Thyroid gland (tissue), 4 donors: ENCODE measurements at regions not wholly inside any gene's neighbourhood (a gene's known extent, or its start where the extent isn't known, plus 50 kb on each side); places are given as distances from the start of the nearest gene placed in this dataset.

ENCODE experiments used
- DNase-seq, 2 donors: peaks; one replicate each; pipeline ENCODE4 v3.0.0-alpha.2; 2019
- H3K27ac ChIP-seq, 3 donors: fragments of 200-600 bp; sonication (generic); 1 replicate in 2 of 3; 2 replicates in 1 of 3; pipeline ENCODE4 v1.5.1; 2016 to 2019; ENCODE audit warnings: mild to moderate bottlenecking in 1 of 3, moderate library complexity in 1 of 3
- H3K27me3 ChIP-seq: fragments of 200-600 bp; sonication (generic); one replicate; pipeline ENCODE4 v1.5.1; 2019
- H3K36me3 ChIP-seq, 2 donors: fragments of 200-600 bp; sonication (generic); one replicate each; pipeline ENCODE4 v1.5.1; 2016 to 2019
- H3K4me1 ChIP-seq, 2 donors: fragments of 200-600 bp; sonication (generic); one replicate each; pipeline ENCODE4 v1.5.1; 2017 to 2019
- H3K4me3 ChIP-seq, 3 donors: fragments of 200-600 bp; sonication (generic); replicated peaks in 1 of 3; 1 replicate in 2 of 3; 2 replicates in 1 of 3; pipeline ENCODE4 v1.5.1; 2016; ENCODE audit warnings: mild to moderate bottlenecking in 1 of 3
- H3K9me3 ChIP-seq: fragments of 200-600 bp; sonication (generic); one replicate; pipeline ENCODE4 v1.5.1; 2017
- POLR2A ChIP-seq, 2 donors: fragments of 450-650 bp; IDR thresholded peaks; one replicate each; pipeline ENCODE4 v1.6.1; 2017; ENCODE audit warnings: antibody characterized with exemption in 2 of 2, mild to moderate bottlenecking in 2 of 2, moderate library complexity in 1 of 2
- WGBS, 2 donors: methylation state at CpG; one replicate each; pipeline ENCODE4 v1.1.5; 2017; 5-methylcytosine and 5-hydroxymethylcytosine counted together
- intact Hi-C: fragments of 100-400 bp; cut with DNase I; formaldehyde crosslinking; loops from one replicate; pipeline ENCODE4 v1.15.1; 2023
- TF ChIP-seq, protein P1 (sequence below), 6 experiments: fragments of 200-600 bp in 3 of 6; fragments of 450-650 bp in 3 of 6; sonication (generic) in 3 of 6; IDR thresholded peaks; one replicate each; pipeline ENCODE4 v1.5.1; 2016 to 2019; ENCODE audit warnings: antibody characterized with exemption in 6 of 6, mild to moderate bottlenecking in 2 of 6, inconsistent platforms in 1 of 6, moderate library complexity in 1 of 6

DNA sequence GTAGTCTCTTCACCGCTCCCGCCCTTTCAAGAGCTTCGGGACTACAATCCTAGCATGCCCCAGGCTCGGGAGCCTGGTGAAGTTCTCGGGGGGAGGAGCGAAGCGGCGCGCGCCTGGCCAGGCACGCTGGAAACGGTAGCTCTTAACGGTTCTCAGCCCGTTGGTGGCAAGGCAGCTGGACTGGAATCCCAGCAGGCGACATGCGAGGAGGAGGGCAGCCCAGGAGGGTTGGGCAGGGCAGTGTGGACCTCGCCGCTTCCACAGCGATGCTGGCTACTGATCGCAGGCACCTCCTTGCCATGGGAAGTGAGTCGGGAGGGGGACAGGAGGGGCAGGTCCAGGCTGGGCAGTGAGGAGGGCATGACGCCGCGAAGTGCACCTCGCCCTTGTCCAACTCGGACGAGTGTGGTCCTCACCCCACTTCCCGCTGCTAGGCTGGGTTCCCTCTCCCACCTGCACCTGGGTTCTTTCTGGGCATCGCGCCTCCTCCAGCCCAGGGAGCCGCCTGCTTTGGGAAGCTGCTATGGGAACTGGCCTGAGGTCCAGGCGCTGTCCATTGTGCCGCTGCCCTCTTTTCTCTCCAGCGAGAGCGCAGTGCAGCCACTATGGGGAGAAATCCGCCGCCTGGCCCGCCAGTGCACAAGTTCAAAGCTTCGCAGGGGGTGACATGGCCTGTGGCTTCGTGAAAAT lies 367.8 kb upstream of the NUPR2 start:
- WGBS, 2 donors: 55 to 72% methylated on average over 29 to 32 of the region's 40 CpGs
- no peak overlapping the region for H3K4me3 ChIP-seq
- H3K4me1 ChIP-seq: no peaks in the 10 kb centered on the region
- H3K9me3 ChIP-seq: no peaks in the 10 kb centered on the region
- TF ChIP-seq, protein P1, sequence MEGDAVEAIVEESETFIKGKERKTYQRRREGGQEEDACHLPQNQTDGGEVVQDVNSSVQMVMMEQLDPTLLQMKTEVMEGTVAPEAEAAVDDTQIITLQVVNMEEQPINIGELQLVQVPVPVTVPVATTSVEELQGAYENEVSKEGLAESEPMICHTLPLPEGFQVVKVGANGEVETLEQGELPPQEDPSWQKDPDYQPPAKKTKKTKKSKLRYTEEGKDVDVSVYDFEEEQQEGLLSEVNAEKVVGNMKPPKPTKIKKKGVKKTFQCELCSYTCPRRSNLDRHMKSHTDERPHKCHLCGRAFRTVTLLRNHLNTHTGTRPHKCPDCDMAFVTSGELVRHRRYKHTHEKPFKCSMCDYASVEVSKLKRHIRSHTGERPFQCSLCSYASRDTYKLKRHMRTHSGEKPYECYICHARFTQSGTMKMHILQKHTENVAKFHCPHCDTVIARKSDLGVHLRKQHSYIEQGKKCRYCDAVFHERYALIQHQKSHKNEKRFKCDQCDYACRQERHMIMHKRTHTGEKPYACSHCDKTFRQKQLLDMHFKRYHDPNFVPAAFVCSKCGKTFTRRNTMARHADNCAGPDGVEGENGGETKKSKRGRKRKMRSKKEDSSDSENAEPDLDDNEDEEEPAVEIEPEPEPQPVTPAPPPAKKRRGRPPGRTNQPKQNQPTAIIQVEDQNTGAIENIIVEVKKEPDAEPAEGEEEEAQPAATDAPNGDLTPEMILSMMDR (IDR thresholded peaks at IDR 0.05): no peak
- TF ChIP-seq POLR2A (IDR thresholded peaks at IDR 0.05): no peak
- intact Hi-C loops: no loop called here
- H3K36me3 ChIP-seq: no peaks in the 10 kb centered on the region
- H3K27me3 ChIP-seq: no peaks in the 10 kb centered on the region
- no peak overlapping the region for H3K27ac ChIP-seq
- no peak for DNase-seq

DNA sequence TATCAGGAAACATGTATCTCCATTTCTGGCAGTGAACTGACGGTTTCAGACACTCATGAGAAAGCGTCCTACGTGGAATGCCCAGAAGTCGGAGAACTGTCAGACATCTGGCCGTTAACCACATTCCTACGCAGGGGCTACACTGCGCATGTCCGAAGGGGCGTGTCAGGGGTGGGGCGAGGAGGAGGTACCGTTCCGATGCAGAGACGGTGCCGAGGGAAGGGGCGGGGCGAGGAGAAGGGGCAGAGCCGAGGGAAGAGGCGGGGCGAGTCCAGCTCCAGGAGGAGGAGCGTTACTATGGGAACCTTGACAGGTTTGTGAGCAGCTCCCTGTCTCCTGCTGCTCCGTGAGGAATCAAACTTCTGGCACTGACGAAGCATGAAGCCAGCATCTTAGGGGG lies 366.9 kb upstream of the NUPR2 start:
- intact Hi-C loops: no loop called here
- Histone ChIP-seq H3K9me3 (no peaks in the 10 kb centered on the region), H3K4me1 (no peaks in the 10 kb centered on the region), H3K27me3 (no peaks in the 10 kb centered on the region), H3K36me3 (no peaks in the 10 kb centered on the region), H3K4me3 (no peak overlapping the region), H3K27ac (no peak overlapping the region)
- DNase-seq: no peak
- 58 to 67% methylated on average over 22 of the region's 22 CpGs for WGBS, 2 donors
- TF ChIP-seq, protein P1 (IDR thresholded peaks at IDR 0.05): no peak
- no peak for TF ChIP-seq POLR2A (IDR thresholded peaks at IDR 0.05)

DNA sequence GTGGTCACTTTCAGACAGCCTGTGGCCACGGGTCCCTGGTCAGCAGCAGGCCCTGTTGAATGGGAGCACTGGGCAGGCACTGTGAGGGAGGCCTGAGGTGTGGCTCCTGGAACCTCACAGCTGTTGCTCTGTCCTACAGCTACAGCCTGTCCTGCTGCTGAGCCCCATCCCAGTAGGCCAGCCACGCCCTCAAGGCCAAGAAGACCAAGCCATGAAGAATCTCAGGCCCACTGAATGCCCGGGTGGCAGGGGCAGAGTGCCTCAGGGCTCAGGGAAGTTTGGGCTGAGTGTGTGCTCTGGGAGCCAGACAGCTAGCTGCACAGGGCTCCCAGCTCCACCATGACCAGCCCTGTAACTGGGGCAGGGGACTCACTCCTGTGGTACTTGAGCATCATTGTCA lies 363.5 kb upstream of the NUPR2 start:
- no peak for TF ChIP-seq POLR2A (IDR thresholded peaks at IDR 0.05)
- TF ChIP-seq, protein P1 (IDR thresholded peaks at IDR 0.05): no peak
- 45 to 52% methylated on average over 3 of the region's 3 CpGs for WGBS, 2 donors
- no peaks in the 10 kb centered on the region for H3K27me3 ChIP-seq
- DNase-seq: no peak
- no peak overlapping the region for H3K4me3 ChIP-seq
- no peak overlapping the region for H3K27ac ChIP-seq
- H3K4me1 ChIP-seq: no peaks in the 10 kb centered on the region
- no peaks in the 10 kb centered on the region for H3K36me3 ChIP-seq
- intact Hi-C loops: no loop called here
- H3K9me3 ChIP-seq: no peaks in the 10 kb centered on the region

DNA sequence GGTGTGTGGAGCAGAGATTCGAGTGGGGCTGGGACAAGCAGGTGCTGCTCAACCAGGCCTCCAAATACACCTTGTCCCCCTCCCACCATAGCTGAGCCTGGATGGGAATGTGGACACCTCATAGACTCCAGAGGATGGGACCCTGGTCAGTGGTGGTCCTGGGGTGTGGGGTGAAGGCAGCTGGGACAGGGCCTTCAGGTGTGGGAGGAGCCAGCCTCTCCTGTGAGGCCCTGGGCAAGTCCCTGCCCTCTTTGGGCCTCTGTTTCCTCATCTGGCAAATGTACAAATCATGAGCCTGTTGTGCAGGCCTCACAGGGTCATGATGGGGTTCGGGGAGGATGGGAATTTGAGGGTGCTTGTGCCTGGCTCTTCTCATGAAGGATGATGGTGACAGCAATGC lies 362.9 kb upstream of the NUPR2 start:
- no peaks in the 10 kb centered on the region for H3K27me3 ChIP-seq
- H3K4me3 ChIP-seq: no peak overlapping the region
- no peaks in the 10 kb centered on the region for H3K9me3 ChIP-seq
- no peaks in the 10 kb centered on the region for H3K36me3 ChIP-seq
- TF ChIP-seq, protein P1 (IDR thresholded peaks at IDR 0.05): no peak
- TF ChIP-seq POLR2A (IDR thresholded peaks at IDR 0.05): no peak
- intact Hi-C loops: no loop called here
- H3K27ac ChIP-seq: no peak overlapping the region
- no peaks in the 10 kb centered on the region for H3K4me1 ChIP-seq
- no peak for DNase-seq
- WGBS, 2 donors: 38 to 41% methylated on average over 2 of the region's 2 CpGs

DNA sequence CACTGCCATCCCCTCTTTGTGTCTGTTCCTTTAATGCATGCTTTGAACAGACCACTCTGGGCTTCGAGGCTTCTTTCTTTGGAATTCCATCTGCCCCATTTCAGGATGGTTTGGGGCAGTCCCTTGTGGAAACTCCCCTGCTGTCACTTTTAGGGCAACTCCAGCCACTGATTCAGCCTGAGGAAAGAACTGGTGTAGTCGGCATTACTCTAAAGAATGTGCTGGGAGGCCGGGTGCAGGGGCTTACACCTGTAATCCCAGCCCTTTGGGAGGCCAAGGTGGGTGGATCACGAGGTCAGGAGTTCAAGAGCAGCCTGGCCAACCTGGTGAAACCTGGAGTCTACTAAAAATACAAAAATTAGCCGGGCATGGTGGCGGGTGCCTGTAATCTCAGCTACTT lies 358.1 kb upstream of the NUPR2 start:
- Histone ChIP-seq H3K36me3 (no peaks in the 10 kb centered on the region), H3K4me1 (no peaks in the 10 kb centered on the region), H3K27me3 (no peaks in the 10 kb centered on the region), H3K9me3 (no peaks in the 10 kb centered on the region), H3K4me3 (no peak overlapping the region), H3K27ac (no peak overlapping the region)
- DNase-seq: no peak
- no peak for TF ChIP-seq POLR2A (IDR thresholded peaks at IDR 0.05)
- TF ChIP-seq, protein P1 (IDR thresholded peaks at IDR 0.05): no peak
- intact Hi-C loops: no loop called here
- WGBS, 2 donors: 48 to 53% methylated on average over 5 of the region's 6 CpGs
